ENCODE measurements at regions not wholly inside any gene's neighbourhood (a gene's known extent, or its start where the extent isn't known, plus 50 kb on each side); places are given as distances from the start of the nearest gene placed in this dataset.
"Not testable (repeated sequence)": the region's sequence is repeated elsewhere in the genome, so short reads cannot be mapped to it uniquely, and the experiment has no call there.

DNA sequence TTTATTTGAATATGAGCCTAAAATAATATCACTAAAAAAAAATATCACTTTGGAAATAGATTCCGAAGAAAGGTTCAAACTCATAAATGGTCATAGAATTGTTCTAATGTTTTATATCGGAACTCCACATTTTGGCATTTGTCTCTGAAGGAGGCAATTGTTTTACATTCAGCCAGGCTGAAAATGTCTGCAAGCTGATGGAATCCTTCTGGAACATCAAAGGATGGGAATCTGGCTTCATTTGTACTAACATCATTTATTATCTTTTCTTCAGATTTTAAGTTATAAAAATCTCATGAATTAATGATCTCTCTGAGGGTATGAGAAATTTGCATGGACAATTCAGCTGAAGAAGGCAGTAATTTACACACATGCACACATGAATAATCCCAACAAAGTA, 251.4 kb upstream of the RGMA start:
- no peak for DNase-seq

DNA sequence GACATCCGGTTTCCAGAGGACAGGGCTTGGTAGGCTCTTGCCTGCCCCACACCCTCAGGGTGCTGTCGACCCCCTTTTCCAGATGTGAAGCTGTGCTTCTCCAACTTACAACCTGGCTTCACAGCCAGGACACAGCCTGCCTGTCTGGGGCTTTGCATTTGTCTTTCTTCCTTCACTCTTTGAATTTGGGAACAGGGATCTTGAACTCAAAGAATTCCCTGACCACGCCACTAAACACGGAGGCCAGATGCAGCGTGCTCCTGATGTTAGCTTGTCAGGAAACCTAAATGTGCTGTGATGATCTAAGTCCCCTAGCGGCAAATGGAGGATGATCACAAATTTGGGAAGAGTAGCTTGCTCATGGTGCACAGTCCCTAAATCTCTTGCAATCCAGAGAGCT, 244.8 kb upstream of the RGMA start:
- DNase-seq: no peak

DNA sequence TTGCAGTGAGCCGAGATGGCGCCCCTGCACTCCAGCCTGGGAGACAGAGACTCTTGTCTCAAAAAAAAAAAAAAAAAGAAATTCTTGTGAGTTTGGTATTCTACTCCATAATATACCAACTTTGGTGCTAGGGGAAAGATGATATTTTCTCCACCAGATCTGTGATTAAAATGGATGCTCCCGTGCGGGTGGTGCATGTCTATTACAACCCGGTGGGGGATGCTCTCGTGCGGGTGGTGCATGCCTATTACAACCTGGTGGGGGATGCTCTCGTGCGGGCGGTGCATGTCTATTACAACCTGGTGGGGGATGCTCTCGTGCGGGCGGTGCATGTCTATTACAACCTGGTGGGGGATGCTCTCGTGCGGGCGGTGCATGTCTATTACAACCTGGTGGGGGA, 244.1 kb upstream of the RGMA start:
- DNase-seq: not testable (repeated sequence)

DNA sequence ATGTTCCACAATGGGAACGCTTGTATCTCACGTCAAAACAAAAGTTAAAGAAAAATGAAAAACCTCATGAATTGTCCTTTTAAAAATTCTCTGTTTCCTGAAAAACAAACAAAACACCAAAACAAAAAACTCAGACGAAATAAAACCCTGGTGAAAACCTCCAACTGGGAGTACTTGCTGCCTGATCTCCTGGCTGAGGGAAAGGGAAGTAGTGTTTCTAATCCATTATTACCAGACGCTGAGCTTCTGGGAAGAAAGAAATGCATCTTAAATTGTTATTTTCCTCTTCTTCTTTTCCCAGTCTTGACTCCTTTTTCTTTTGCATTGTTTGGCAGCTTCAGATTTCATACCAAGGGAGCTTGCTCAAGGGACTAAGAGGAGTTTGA, 243.2 kb upstream of the RGMA start:
- DNase-seq: no peak

DNA sequence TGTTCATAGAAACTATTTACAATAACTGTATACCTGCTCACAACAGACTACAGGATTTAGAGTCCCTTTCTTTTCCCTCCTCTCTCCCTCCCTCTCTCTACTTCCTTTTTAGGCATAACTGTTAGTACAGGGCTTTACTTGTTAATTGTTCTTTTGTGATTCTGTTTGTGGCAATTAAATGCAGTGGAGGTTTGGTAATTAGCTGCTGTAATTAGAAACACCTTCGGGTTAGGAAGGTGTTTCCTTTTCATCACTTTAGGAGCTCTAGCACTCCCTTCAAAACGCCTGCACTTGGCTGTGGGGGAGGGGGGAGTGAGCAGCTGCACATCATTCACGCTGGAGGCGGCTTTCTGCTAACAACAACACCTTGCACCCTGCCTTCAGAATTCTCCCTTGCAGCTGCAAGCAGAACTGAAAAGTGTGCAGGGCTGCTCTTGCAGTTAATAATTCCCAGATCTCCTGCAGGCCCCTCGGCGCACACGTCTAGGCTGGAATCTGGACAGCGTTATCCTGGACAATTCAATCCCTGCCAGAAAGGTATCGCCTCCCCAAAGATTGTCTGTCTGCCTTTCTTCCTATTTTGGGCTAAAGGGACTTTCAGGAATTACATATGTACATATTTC, 242.6 kb upstream of the RGMA start:
- DNase-seq: no peak

DNA sequence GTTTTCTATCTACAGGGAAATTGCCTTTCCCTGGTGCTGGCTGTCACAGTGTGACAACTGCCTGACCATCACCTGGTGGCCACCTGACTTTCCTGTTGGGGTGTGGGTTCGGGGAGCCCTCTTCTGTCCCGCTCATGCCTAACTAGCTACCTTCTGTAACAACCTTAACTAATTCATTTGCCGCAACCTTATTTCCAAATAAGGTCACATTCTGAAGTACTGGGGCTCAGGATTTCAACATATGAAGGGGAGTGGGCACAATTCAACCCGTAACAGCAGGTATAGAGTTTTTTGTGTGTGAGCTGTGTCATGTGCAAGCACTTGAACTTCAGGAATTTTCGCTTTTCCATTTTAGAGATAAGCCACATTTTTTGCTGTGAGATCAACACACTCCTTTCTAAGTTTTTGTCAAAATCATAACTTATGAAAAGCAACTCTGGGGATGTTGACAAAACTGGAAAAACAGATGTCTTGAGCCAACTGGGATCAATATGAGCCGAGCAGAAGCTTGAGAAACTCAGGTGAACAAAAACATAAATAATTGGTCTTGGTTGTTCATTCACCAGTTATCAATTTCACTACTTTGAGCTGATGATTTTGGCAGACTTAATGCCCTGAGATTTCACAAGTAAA, 242.0 kb upstream of the RGMA start:
- no peak for DNase-seq

DNA sequence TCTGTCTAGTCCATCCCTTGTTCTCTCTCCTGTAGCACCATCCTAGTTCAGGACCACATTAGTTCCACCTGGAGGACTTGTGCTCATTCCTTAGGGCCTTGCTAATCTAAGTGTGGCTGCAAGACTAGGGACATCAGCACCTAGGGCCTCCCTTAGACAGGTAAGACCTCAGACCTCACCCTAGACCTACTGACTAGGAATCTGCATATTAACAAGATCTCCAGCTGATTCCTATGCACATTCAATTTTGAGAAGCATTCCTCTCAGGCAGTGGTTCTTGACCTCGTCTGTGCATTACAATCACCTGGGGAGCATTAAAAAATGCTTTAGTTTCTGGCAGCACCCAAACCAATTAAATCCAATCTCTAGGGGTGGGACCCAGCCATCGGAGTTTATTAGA, 238.4 kb upstream of the RGMA start:
- no peak for DNase-seq

DNA sequence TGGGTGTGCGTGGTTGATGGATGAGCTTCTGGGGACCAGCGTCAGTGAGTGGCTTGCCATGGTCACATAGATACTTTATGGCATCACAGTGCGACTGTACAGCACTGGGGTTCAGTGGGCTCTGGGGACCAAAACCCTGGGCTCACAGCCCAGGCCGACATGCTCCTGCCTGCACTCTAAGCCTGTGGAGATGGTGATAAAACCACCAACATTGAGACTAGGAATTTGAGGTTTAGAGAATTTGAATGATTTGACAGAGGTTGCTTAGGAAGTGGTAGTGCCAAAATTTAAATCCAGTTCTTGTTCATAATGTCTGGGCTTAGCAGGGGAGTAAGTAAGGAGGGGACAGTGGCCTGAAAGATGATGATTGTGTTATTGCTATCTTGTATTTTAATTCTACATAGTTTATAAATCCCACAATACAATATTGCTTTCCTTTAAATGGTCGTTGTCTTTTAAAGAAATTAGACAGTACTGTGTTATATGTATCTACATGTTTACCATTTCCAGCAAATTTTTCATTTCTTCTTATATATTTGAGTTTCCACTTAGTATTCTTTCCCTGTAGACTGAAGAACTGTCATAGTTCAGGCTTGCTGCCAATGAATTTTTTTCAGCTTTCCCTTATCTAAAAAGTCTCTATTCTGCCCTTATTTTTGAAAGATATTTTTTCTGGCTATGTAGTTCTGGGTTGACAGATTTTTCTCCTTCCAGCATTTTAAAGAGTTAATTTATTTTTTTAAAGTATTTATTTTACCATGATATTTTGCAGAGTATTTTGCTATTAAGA, 235.4 kb upstream of the RGMA start:
- no peak for DNase-seq

DNA sequence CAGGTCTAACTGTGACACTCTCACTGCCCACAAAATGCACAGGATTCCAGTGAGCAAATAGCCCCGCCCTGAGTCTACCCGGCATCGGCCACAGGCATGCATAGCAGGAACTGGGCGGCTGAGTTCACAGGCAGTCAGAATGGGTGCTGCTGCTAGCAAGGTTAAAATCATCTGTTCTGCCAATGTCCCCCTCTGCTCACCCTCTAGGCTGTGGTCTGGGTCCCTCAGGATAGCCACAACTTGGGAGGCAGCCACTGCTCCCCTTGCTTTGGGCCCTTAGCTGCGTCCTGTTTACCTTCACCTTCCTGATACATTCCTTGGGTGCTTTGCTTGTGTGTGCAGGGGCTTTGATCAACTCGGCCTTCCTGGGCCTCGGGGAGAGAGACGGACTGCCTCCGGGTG, 232.9 kb upstream of the RGMA start:
- DNase-seq: no peak

DNA sequence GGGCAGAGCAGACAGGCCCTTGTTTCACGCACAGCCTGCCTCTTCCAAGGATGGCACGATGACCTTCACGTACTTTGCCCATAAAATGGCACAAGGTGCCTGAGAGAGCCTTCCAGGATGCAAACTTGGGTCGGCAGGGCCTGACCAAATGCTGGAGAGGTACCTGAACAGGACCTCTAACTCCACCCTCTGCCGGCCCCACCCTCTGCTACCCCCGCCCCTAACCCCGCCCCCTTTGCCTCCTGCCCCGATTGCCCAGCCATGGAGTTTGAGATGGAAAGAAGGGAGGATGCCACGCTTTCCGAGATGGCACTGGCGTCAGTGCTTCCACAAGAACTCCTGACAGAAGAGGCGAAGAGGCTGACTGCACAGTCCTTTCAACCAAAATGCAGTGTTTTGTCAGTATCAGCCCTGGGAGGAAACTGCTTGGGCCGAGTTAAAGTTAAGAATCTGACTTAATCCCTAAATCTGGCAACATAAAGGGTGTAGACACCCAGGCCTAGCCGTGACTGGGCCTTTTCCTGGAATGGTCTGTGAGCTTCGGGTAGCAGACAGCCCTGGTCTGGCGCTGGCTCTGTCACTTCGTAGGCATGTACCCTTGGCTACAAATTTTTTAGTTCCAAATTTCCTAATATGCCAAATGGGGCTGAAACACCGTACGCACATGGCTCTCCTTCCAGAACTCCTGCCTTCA, 230.3 kb upstream of the RGMA start:
- no peak for DNase-seq

DNA sequence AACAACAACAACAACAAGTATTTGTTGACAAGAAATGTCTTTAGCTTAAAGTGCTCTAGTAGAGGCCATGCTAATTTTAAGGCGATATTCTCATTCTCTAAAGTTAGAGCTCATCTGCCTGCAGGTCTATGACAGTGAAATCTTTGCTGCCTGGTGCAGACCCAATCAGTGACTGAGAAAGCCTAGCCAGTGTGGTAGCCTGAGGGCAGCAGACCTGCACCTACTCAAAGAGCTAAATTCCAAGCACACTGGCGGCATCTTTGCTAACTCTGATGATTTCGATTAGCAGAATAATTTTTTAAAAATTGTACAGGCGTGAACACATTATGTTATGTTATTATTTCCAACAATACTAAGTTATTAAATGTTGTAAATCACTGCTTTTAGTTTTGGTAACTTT, 228.8 kb upstream of the RGMA start:
- DNase-seq: no peak

DNA sequence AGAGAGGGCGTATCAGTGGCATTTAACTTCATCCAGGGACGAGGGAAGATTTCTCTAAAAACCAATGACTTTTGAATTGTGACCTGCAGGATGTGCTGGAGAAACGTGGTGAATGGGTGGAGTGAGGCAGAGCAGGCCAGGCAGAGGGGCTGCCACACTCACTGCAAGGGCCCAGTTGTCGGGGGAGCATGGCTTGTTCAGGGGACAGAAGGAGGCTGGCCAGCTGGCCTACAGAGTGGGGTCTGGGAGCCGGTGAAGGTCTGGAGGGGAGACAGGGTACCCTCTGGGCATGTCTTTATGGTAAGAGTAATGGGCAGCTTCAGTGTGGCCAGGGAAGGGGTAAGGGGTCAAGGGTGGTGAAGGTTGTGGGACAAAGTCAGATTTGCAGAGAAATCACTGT, 225.2 kb upstream of the RGMA start:
- DNase-seq: no peak

DNA sequence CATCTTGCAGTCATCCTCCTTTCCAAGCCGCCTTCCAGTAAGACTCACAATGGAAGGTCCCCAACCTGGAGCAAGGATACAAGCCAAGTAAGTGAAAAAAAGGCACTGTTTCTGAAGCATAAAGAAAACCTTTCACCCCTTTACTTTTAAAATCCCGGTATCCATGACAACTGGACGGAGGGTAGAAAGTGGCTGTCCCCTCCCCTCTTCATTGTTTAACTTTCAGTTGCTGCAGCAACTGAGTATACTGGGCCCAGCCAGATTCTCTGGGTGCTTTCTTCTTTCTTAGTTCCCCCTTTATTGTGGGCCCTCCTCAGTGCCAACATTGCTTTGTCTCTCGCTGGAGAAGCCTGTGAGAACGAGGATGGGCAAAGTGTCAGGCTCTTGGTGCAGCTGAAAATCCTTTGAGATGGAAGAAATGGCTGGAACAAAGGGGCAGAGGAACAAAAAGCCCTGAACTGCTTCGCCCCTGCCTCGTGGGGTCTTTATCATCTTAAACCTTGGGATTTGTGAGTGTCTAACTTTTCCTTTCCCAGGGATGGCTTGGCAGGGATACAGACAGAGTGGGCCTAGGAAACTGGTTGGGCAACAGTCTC, 224.0 kb upstream of the RGMA start:
- DNase-seq: no peak

DNA sequence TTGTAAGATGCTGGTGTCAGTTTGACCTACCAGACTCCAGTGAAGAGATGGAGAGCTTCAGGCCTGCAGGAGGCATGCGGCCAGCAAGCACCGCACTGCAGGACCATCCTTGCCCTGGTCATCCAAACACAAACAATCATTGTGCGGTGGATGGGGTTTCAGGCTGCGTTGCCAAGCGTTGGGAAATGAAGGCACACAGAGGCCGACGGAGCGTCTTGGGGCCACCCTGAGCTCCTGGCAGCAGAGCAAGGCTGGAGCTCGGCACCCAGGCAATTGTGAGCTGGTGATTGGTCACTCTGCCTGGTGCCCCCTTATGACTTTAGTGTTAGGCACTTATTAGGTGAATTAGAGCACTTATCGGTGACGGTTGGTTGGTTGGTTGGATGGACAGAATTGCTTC, 222.6 kb upstream of the RGMA start:
- DNase-seq: no peak

DNA sequence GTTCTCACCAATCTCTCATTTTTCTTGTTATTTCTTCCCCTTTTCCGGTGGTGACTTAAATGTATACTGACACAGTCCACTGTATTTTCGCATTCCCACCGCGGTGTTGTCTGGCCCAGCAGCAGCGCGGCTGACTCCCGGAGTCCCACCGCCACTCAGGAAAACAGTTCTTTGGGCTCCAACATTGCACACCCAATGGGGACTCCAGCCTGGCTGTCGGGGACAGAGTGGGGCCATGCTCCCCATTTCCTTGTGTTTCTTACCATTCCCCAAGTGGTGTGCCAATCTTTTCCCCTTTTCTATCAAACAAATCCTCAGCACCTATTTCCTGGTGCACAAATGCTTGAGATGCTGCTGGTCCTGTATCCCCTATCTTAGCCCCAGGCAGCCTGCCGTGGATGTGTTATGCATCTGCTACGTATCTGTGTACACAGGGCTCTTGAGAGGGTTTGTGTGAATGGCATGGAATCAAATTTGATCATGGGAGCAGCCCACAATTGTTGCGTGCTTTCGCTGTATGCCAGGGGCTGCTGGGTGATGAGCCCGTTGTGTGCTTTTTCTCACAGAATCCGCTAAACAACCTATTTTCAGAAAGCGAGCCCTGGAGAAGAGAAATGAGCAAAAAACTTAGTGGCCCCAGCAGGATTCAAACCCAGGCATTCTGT, 219.1 kb upstream of the RGMA start:
- DNase-seq: no peak

DNA sequence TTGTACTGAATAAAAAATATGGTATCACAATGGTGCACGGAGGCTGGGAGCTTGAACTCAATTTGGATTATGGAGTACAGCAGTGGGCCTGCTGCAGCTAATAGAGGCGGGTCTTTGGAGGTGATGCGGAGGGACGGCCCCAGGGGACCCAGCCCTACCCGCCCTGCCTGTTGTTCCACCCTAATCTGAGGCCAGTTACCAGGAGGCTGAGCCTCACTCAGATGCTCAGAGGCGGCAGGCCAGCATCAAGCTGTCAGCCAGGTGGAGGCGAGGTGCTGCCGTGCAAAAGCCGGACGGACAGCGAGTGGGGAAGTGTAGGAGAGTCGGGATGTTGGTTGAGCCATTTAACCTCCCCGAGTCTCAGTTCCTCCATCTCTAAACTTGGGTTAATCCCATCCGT, 218.5 kb upstream of the RGMA start:
- DNase-seq: no peak

DNA sequence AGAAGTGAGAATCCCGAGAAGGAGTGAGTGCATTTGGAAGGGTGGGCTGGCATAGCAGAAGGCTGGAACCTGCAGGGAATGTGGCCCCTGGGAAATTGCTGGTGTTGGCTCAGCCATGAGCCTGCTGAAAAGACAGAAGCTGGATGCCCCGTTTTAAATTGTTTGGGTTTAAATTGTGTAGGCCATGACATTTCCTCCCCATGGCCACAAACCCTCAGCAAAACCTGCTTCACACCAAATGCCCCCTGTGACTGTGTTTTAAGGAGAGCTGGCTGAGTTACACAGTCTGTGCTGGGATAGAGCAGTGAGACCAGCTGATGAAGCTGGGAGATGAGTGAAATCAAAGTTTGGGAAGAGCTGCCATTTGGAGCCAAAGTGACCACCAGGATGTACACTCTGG, 216.3 kb upstream of the RGMA start:
- no peak for DNase-seq

DNA sequence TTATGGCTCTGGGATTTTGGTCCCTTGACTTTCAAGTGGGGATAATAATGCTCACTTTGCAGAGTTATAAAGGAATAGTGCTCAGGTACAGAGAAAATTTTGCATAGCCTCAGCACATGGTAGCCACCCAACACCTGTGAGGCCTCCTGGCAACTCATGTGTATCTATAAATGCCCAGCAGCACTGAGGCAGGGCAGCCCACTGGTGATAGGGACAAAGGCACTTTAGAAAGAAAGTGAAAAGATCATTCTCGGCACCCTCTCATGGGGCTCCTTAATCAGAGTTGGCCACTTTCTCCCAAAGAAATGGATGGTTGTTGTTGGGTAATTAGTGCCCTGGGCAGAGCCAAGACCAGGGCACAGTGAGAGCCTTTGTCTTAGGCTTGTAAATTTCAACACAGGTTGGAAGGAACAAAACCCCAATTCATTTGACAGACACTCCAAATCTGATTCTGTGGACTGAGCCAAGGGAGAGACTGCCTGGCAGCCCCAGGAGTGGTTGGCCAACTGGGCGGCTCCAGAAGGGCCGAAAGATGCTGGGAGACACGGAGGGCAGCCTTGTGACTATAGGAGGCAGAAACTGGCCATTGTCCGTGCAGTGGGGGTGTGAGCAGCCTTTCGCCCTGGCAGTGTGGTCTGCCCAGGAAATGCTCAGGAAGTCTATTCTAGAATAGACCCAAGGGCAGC, 213.2 kb upstream of the RGMA start:
- DNase-seq: no peak

DNA sequence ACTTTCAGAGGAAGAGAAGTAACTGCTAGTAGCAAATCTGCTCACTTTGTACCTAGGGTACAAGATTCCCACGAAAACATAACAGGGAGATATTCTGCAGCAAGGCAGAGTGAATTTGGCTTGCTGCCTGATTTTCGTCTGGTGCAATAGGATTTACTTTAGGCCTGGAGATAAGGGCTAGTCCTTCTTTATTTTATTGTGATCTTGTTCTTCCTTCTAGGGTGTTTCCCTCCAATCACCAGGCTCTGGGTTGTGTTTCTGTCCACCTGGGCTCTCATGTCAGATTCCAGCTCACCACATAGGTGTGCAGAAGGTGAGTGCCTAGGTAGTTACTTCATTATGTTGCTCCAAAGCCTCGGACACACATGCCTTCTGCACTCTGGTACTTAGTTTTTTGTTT, 211.8 kb upstream of the RGMA start:
- no peak for DNase-seq

DNA sequence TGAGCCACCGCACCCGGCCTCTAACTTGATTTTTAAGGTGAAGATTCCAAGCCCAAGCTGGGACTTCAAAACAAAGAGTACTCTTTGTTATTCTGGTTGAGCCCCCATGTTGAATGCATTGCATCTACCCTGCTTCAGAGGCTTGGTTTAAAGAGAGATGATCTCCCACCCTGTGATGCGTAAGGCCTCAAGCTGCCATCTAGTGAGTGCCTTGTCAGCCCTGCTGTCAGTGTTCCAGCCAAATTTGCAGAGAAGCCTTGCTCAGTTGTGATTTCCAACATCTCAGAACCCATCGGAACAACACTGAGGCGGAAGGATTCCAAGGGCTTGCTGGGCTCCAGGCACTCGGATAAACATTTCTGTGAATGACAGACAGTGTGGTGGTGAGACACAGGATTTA, 210.7 kb upstream of the RGMA start:
- no peak for DNase-seq

DNA sequence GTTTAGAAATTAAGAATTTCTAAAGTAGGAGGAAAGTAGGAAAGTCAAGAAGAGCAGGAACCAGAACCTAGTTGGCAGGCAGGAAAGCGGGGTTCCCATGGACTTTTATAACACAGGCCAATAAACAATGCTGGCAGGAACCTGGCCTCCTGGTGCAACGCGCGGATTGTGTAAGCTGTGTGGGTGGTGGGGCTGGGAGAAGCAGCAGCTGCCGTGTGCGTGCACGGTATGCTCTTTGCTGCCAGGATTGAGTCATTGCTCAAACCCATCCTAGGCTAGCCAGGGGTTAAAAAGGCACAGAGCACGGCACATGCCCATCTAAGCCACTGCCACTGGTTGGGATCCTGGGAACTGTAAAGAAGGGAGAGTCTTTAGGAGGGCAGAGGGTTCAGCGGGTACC, 209.9 kb upstream of the RGMA start:
- DNase-seq: no peak

DNA sequence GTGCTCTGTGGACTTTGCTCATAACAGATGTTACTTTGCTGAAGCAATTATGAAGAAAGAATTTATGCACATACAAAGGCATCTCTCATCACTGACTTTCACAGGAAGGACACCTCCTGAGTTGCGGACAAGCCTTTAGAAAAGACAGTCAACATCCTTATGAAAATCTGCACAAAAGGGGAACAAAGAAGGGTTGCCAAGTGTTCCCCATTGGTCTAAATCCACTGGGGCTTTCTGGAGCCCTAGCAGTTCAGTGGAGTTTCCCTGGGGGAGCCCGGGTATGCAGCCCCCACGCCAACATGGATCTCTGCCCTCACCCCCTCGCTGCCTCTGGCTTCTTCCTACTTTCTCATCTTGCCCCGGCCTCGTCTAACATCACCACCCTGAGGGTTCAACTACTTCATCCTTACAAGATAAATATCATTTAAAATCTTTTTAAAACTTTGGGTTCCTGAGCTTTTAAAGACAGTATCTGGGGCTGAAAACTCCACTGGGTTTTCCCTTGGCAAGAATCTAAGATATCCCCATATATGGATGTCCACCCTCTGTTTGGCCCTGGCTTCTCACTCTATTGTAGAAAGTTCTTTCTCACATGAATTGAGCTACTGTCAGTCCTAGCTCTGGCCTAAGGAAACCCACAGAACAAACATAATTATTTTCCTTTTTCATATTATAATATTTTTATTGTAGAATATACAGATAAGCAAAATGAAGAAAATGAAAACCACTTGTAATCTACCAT, 207.9 kb upstream of the RGMA start:
- DNase-seq: no peak
